ENCODE measurements at regions not wholly inside any gene's neighbourhood (a gene's known extent, or its start where the extent isn't known, plus 50 kb on each side); places are given as distances from the start of the nearest gene placed in this dataset.

GRCh38 chr1:2914702-2915101 lies 106.6 kb upstream of the ACTRT2 start:
- DNase-seq (ENCODE audit: extremely low read depth, low read depth) = no peak
- no peak for TF ChIP-seq CTCF (IDR thresholded peaks at IDR 0.05; ENCODE audit: low read depth, low read length, missing control alignments)
- no peak overlapping the region for H3K4me3 ChIP-seq (replicated peaks; ENCODE audit: low read depth, low read length)

GRCh38 chr1:2916153-2916552 lies 105.1 kb upstream of the ACTRT2 start:
- no peak for TF ChIP-seq CTCF (IDR thresholded peaks at IDR 0.05; ENCODE audit: low read depth, low read length, missing control alignments)
- DNase-seq (ENCODE audit: extremely low read depth, low read depth) = no peak
- H3K4me3 ChIP-seq (replicated peaks; ENCODE audit: low read depth, low read length) = no peak overlapping the region

- no peak for DNase-seq (ENCODE audit: extremely low read depth, low read depth)
- H3K4me3 ChIP-seq (replicated peaks; ENCODE audit: low read depth, low read length) = no peak overlapping the region
- TF ChIP-seq CTCF (IDR thresholded peaks at IDR 0.05; ENCODE audit: low read depth, low read length, missing control alignments) = no peak
Observed at GRCh38 chr1:2916706-2917105, 104.6 kb upstream of the ACTRT2 start.

GRCh38 chr1:2917284-2917683 lies 104.0 kb upstream of the ACTRT2 start:
- no peak for TF ChIP-seq CTCF (IDR thresholded peaks at IDR 0.05; ENCODE audit: low read depth, low read length, missing control alignments)
- no peak for DNase-seq (ENCODE audit: extremely low read depth, low read depth)
- no peak overlapping the region for H3K4me3 ChIP-seq (replicated peaks; ENCODE audit: low read depth, low read length)

GRCh38 chr1:2918441-2918840 lies 102.8 kb upstream of the ACTRT2 start:
- no peak overlapping the region for H3K4me3 ChIP-seq (replicated peaks; ENCODE audit: low read depth, low read length)
- TF ChIP-seq CTCF (IDR thresholded peaks at IDR 0.05; ENCODE audit: low read depth, low read length, missing control alignments) = no peak
- no peak for DNase-seq (ENCODE audit: extremely low read depth, low read depth)

- DNase-seq (ENCODE audit: extremely low read depth, low read depth) = no peak
- no peak overlapping the region for H3K4me3 ChIP-seq (replicated peaks; ENCODE audit: low read depth, low read length)
- TF ChIP-seq CTCF (IDR thresholded peaks at IDR 0.05; ENCODE audit: low read depth, low read length, missing control alignments) = no peak
Observed at GRCh38 chr1:2919841-2920240, 101.4 kb upstream of the ACTRT2 start.

GRCh38 chr1:2920421-2921015 lies 100.7 kb upstream of the ACTRT2 start:
- no peak overlapping the region for H3K4me3 ChIP-seq (replicated peaks; ENCODE audit: low read depth, low read length)
- no peak for TF ChIP-seq CTCF (IDR thresholded peaks at IDR 0.05; ENCODE audit: low read depth, low read length, missing control alignments)

More at GRCh38 chr1:2920421-2921015, 100.7 kb upstream of the ACTRT2 start:
- no peak for DNase-seq (ENCODE audit: extremely low read depth, low read depth)

Measured in HFF-Myc (cell line).